Right atrium auricular region (tissue), 2 donors: ENCODE measurements at regions not wholly inside any gene's neighbourhood (a gene's known extent, or its start where the extent isn't known, plus 50 kb on each side); places are given as distances from the start of the nearest gene placed in this dataset.
"Not testable (repeated sequence)": the region's sequence is repeated elsewhere in the genome, so short reads cannot be mapped to it uniquely, and the experiment has no call there.

Source experiments
- DNase-seq: peaks from one replicate; pipeline ENCODE4 v3.0.0-alpha.2; 2019; ENCODE audit warnings: low spot score
- H3K27ac ChIP-seq, 2 donors: fragments of 200-600 bp; sonication (generic); 1 replicate in 1 of 2; 2 replicates in 1 of 2; pipeline ENCODE4 v1.5.1; 2016 to 2019
- H3K27me3 ChIP-seq, 2 donors: fragments of 200-600 bp; sonication (generic); one replicate each; pipeline versions ENCODE4 v1.5.1 to v1.6.0; 2017 to 2019
- H3K36me3 ChIP-seq: fragments of 200-600 bp; sonication (generic); one replicate; pipeline ENCODE4 v1.5.1; 2016
- H3K4me1 ChIP-seq, 2 donors: fragments of 200-600 bp; sonication (generic); one replicate each; pipeline versions ENCODE4 v1.5.1 to v1.6.0; 2017 to 2019
- H3K4me3 ChIP-seq, 2 donors: fragments of 200-600 bp; sonication (generic); 1 replicate in 1 of 2; 2 replicates in 1 of 2; pipeline ENCODE4 v1.5.1; 2017 to 2019; ENCODE audit warnings: mild to moderate bottlenecking in 1 of 2, moderate library complexity in 1 of 2
- H3K9me3 ChIP-seq, 2 donors: fragments of 200-600 bp; sonication (generic); one replicate each; pipeline ENCODE4 v1.5.1; 2019
- CTCF ChIP-seq, 2 donors: fragments of 200-600 bp; sonication (generic); IDR thresholded peaks; one replicate each; pipeline ENCODE4 v1.5.1; 2019; ENCODE audit warnings: antibody characterized with exemption in 2 of 2

GRCh38 chr16:66091471-66091891, 275.0 kb upstream of the CDH5 start:
- no peaks in the 10 kb centered on the region for H3K9me3 ChIP-seq
- H3K27me3 ChIP-seq: no peaks in the 10 kb centered on the region
- DNase-seq: no peak
- no peak overlapping the region for H3K4me3 ChIP-seq
- H3K27ac ChIP-seq: no peak overlapping the region
- TF ChIP-seq CTCF (IDR thresholded peaks at IDR 0.05): no peak
- no peaks in the 10 kb centered on the region for H3K36me3 ChIP-seq
- H3K4me1 ChIP-seq: no peaks in the 10 kb centered on the region

GRCh38 chr16:66088681-66089080, 277.8 kb upstream of the CDH5 start:
- Histone ChIP-seq H3K9me3 (no peaks in the 10 kb centered on the region), H3K27me3 (no peaks in the 10 kb centered on the region), H3K36me3 (no peaks in the 10 kb centered on the region), H3K4me1 (peaks cover 0 to 5% of the 10 kb centered on the region in 2 donors), H3K27ac (no peak overlapping the region), H3K4me3 (no peak overlapping the region)
- TF ChIP-seq CTCF (IDR thresholded peaks at IDR 0.05): no peak
- DNase-seq: no peak

GRCh38 chr16:66087308-66087707, 279.2 kb upstream of the CDH5 start:
- TF ChIP-seq CTCF (IDR thresholded peaks at IDR 0.05): no peak
- Histone ChIP-seq H3K27ac (no peak overlapping the region), H3K4me3 (no peak overlapping the region), H3K27me3 (no peaks in the 10 kb centered on the region), H3K4me1 (peaks cover 0 to 7% of the 10 kb centered on the region in 2 donors), H3K9me3 (no peaks in the 10 kb centered on the region), H3K36me3 (no peaks in the 10 kb centered on the region)
- no peak for DNase-seq

GRCh38 chr16:66085651-66086050, 280.8 kb upstream of the CDH5 start:
- no peak for TF ChIP-seq CTCF (IDR thresholded peaks at IDR 0.05)
- no peaks in the 10 kb centered on the region for H3K9me3 ChIP-seq
- no peaks in the 10 kb centered on the region for H3K36me3 ChIP-seq
- peaks cover 0 to 7% of the 10 kb centered on the region in 2 donors for H3K4me1 ChIP-seq
- no peak for DNase-seq
- no peak overlapping the region for H3K27ac ChIP-seq
- H3K4me3 ChIP-seq: no peak overlapping the region
- no peaks in the 10 kb centered on the region for H3K27me3 ChIP-seq

- not testable (repeated sequence) for H3K27me3 ChIP-seq, H3K9me3 ChIP-seq, H3K4me3 ChIP-seq, DNase-seq, H3K27ac ChIP-seq, H3K36me3 ChIP-seq, H3K4me1 ChIP-seq
Observed at GRCh38 chr16:66084731-66085130, 281.8 kb upstream of the CDH5 start.

GRCh38 chr16:66084306-66084705, 282.2 kb upstream of the CDH5 start:
- H3K36me3 ChIP-seq: no peaks in the 10 kb centered on the region
- no peak overlapping the region for H3K4me3 ChIP-seq
- TF ChIP-seq CTCF (IDR thresholded peaks at IDR 0.05): no peak
- no peak overlapping the region for H3K27ac ChIP-seq
- DNase-seq: no peak
- H3K9me3 ChIP-seq: no peaks in the 10 kb centered on the region
- H3K4me1 ChIP-seq: peaks cover 0 to 7% of the 10 kb centered on the region in 2 donors
- no peaks in the 10 kb centered on the region for H3K27me3 ChIP-seq
